MM.1S (cell line): ENCODE measurements at regions not wholly inside any gene's neighbourhood (a gene's known extent, or its start where the extent isn't known, plus 50 kb on each side); places are given as distances from the start of the nearest gene placed in this dataset.
"Not testable (repeated sequence)": the region's sequence is repeated elsewhere in the genome, so short reads cannot be mapped to it uniquely, and the experiment has no call there.

Source experiments
- DNase-seq: peaks from one replicate; pipeline ENCODE4 v3.0.0-alpha.2; 2015
- H2AFZ ChIP-seq: fragments of 300-600 bp; sonication (generic); 2 replicates; pipeline ENCODE4 v1.6.0; 2016; ENCODE audit warnings: antibody characterized with exemption, low read length
- H3F3A ChIP-seq: fragments of 300-600 bp; sonication (generic); 2 replicates; pipeline ENCODE4 v1.6.1; 2016; ENCODE audit warnings: mild to moderate bottlenecking, antibody characterized with exemption, low read length, moderate library complexity, mixed read lengths; ENCODE audit not compliant: insufficient read depth
- H3K27ac ChIP-seq: fragments of 300-600 bp; sonication (generic); 2 replicates; pipeline ENCODE4 v1.5.1; 2016; ENCODE audit warnings: mild to moderate bottlenecking, low read length
- H3K27me3 ChIP-seq: fragments of 300-600 bp; sonication (generic); replicated peaks from 2 replicates; pipeline ENCODE4 v1.6.0; 2016; ENCODE audit warnings: low read length; ENCODE audit not compliant: insufficient read depth
- H3K36me3 ChIP-seq: fragments of 300-600 bp; sonication (generic); replicated peaks from 2 replicates; pipeline ENCODE4 v1.6.1; 2016; ENCODE audit warnings: mild to moderate bottlenecking, low read length, mixed read lengths; ENCODE audit not compliant: insufficient read depth
- H3K4me1 ChIP-seq: fragments of 300-600 bp; sonication (generic); 2 replicates; pipeline ENCODE4 v1.6.1; 2016; ENCODE audit warnings: low read length, mixed read lengths
- H3K4me2 ChIP-seq: fragments of 300-600 bp; sonication (generic); 2 replicates; pipeline ENCODE4 v1.6.0; 2016; ENCODE audit warnings: low read depth, low read length
- H3K4me3 ChIP-seq: fragments of 300-600 bp; sonication (generic); 2 replicates; pipeline ENCODE4 v1.5.1; 2016; ENCODE audit warnings: low read length, mixed read lengths
- H3K79me2 ChIP-seq: fragments of 300-600 bp; sonication (generic); 2 replicates; pipeline ENCODE4 v1.6.1; 2016; ENCODE audit warnings: mixed run types, low read length, mixed read lengths
- H3K9ac ChIP-seq: fragments of 300-600 bp; sonication (generic); 2 replicates; pipeline ENCODE4 v1.6.1; 2016; ENCODE audit warnings: low read length, mixed read lengths
- H3K9me2 ChIP-seq: fragments of 300-600 bp; sonication (generic); replicated peaks from 2 replicates; pipeline ENCODE4 v1.6.1; 2016; ENCODE audit warnings: mild to moderate bottlenecking, low read length, mixed read lengths; ENCODE audit not compliant: insufficient read depth
- H3K9me3 ChIP-seq: fragments of 300-600 bp; sonication (generic); replicated peaks from 2 replicates; pipeline ENCODE4 v1.6.1; 2016; ENCODE audit warnings: mild to moderate bottlenecking, low read length, mixed read lengths; ENCODE audit not compliant: insufficient read depth
- H4K20me1 ChIP-seq: fragments of 300-600 bp; sonication (generic); 2 replicates; pipeline ENCODE4 v1.6.1; 2016; ENCODE audit warnings: mild to moderate bottlenecking, low read length, moderate library complexity, mixed read lengths; ENCODE audit not compliant: insufficient read depth
- CTCF ChIP-seq: fragments of 300-600 bp; sonication (generic); IDR thresholded peaks from 2 replicates; pipeline ENCODE4 v1.5.1; 2016; ENCODE audit warnings: antibody characterized with exemption, low read length, mixed read lengths
- EZH2 ChIP-seq: fragments of 300-600 bp; sonication (generic); optimal IDR thresholded peaks from 2 replicates; pipeline ENCODE3; 2017; ENCODE audit warnings: low read depth, mild to moderate bottlenecking, antibody characterized with exemption, low read length, mixed read lengths
- EZH2phosphoT487 ChIP-seq: fragments of 300-600 bp; sonication (generic); IDR thresholded peaks from 2 replicates; pipeline ENCODE4 v1.6.1; 2018; ENCODE audit warnings: antibody characterized with exemption, low read length

GRCh38 chr22:46031557-46031956, 54.6 kb upstream of the WNT7B start:
- H3K9me3 ChIP-seq: no peaks in the 10 kb centered on the region
- no peaks in the 10 kb centered on the region for H3K36me3 ChIP-seq
- no peaks in the 10 kb centered on the region for H4K20me1 ChIP-seq
- H3K9ac ChIP-seq: no peak overlapping the region
- peaks cover 6% of the 10 kb centered on the region for H3F3A ChIP-seq
- TF ChIP-seq CTCF (no peak), EZH2phosphoT487 (no peak), EZH2 (no peak)
- H3K9me2 ChIP-seq: no peaks in the 10 kb centered on the region
- H2AFZ ChIP-seq: no peak overlapping the region
- no peak overlapping the region for H3K27ac ChIP-seq
- H3K79me2 ChIP-seq: no peaks in the 10 kb centered on the region
- no peak overlapping the region for H3K4me2 ChIP-seq
- peaks cover 6% of the 10 kb centered on the region; the same call in 1 of the 2 replicates for H3K27me3 ChIP-seq
- H3K4me1 ChIP-seq: no peaks in the 10 kb centered on the region
- no peak overlapping the region for H3K4me3 ChIP-seq
- DNase-seq: no peak

GRCh38 chr22:46031965-46032851, 55.2 kb upstream of the WNT7B start:
- Histone ChIP-seq H3K4me1 (peaks cover 5% of the 10 kb centered on the region), H3K36me3 (no peaks in the 10 kb centered on the region), H3K27ac (no peak overlapping the region), H3K9ac (no peak overlapping the region), H3F3A (peaks cover 12% of the 10 kb centered on the region), H3K9me3 (no peaks in the 10 kb centered on the region), H3K4me2 (no peak overlapping the region), H3K4me3 (no peak overlapping the region), H4K20me1 (no peaks in the 10 kb centered on the region), H3K27me3 (no peaks in the 10 kb centered on the region; the same call in 1 of the 2 replicates), H3K79me2 (no peaks in the 10 kb centered on the region), H3K9me2 (no peaks in the 10 kb centered on the region), H2AFZ (no peak overlapping the region)
- no peak for DNase-seq
- no peak for TF ChIP-seq CTCF
- TF ChIP-seq EZH2: no peak
- TF ChIP-seq EZH2phosphoT487: no peak

- TF ChIP-seq CTCF (no peak), EZH2 (no peak), EZH2phosphoT487 (no peak)
- Histone ChIP-seq H3K27ac (no peak overlapping the region), H3K9ac (no peak overlapping the region)
Observed at GRCh38 chr22:46033256-46034200, 56.6 kb upstream of the WNT7B start.

GRCh38 chr22:46034480-46034879, 57.5 kb upstream of the WNT7B start:
- not testable (repeated sequence) for DNase-seq, H3K79me2 ChIP-seq, H3K4me1 ChIP-seq, H3K9me3 ChIP-seq, H3K36me3 ChIP-seq, H3K4me3 ChIP-seq, H3K27me3 ChIP-seq, H3K27ac ChIP-seq, H4K20me1 ChIP-seq, H3K9me2 ChIP-seq, H2AFZ ChIP-seq, H3K9ac ChIP-seq
- Histone ChIP-seq H3K4me2 (peak overlapping the region; percentile 65; the same call in 1 of the 2 replicates), H3F3A (peaks cover 14% of the 10 kb centered on the region)

More at GRCh38 chr22:46033256-46034200, 56.6 kb upstream of the WNT7B start:
- Histone ChIP-seq H3K9me2 (no peaks in the 10 kb centered on the region), H2AFZ (no peak overlapping the region), H3K4me1 (peaks cover 6% of the 10 kb centered on the region), H3K36me3 (no peaks in the 10 kb centered on the region), H3K9me3 (no peaks in the 10 kb centered on the region), H3K79me2 (no peaks in the 10 kb centered on the region), H3K27me3 (no peaks in the 10 kb centered on the region), H3K4me3 (no peak overlapping the region), H4K20me1 (no peaks in the 10 kb centered on the region), H3F3A (peaks cover 14% of the 10 kb centered on the region), H3K4me2 (no peak overlapping the region)
- DNase-seq: no peak
